Esophagus muscularis mucosa (tissue), 4 donors: ENCODE measurements at regions not wholly inside any gene's neighbourhood (a gene's known extent, or its start where the extent isn't known, plus 50 kb on each side); places are given as distances from the start of the nearest gene placed in this dataset.

Experiments used
- EP300 ChIP-seq: sonication (generic); formaldehyde crosslinking; IDR thresholded peaks from one replicate; pipeline ENCODE4 v1.6.1; 2017; ENCODE audit warnings: antibody characterized with exemption
- POLR2AphosphoS5 ChIP-seq, 2 donors: sonication (generic); formaldehyde crosslinking; IDR thresholded peaks; one replicate each; pipeline ENCODE4 v1.6.1; 2017; ENCODE audit warnings: antibody characterized with exemption in 2 of 2
- TF ChIP-seq, protein P1 (sequence below), 3 experiments: fragments of 200-600 bp in 2 of 3; fragments of 450-650 bp in 1 of 3; sonication (generic) in 2 of 3; IDR thresholded peaks; one replicate each; pipeline ENCODE4 v1.5.1; 2017 to 2019; ENCODE audit warnings: antibody characterized with exemption in 3 of 3, mild to moderate bottlenecking in 2 of 3, moderate library complexity in 1 of 3

DNA sequence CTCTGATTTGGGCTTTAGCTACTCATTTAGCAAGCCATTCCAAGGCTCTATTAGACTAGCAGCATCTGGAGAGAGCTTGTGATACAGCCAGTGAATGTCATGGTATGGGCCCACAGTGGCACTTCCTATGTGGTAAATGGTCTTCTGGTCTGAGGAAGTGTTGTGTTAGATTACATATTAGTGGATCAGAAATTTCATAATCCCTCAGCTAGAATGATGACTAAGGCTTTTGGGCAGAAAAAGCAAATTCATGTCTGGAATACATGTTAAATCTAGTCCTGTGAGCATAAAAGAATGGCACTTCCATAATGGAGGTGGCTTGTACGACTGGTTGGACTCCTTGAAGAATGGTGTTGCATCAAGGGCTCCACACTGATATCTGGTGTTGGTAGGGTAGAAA lies 436.8 kb upstream of the CWC22 start:
- no peak for TF ChIP-seq EP300
- no peak for TF ChIP-seq POLR2AphosphoS5 (IDR thresholded peaks at IDR 0.05)
- TF ChIP-seq, protein P1, sequence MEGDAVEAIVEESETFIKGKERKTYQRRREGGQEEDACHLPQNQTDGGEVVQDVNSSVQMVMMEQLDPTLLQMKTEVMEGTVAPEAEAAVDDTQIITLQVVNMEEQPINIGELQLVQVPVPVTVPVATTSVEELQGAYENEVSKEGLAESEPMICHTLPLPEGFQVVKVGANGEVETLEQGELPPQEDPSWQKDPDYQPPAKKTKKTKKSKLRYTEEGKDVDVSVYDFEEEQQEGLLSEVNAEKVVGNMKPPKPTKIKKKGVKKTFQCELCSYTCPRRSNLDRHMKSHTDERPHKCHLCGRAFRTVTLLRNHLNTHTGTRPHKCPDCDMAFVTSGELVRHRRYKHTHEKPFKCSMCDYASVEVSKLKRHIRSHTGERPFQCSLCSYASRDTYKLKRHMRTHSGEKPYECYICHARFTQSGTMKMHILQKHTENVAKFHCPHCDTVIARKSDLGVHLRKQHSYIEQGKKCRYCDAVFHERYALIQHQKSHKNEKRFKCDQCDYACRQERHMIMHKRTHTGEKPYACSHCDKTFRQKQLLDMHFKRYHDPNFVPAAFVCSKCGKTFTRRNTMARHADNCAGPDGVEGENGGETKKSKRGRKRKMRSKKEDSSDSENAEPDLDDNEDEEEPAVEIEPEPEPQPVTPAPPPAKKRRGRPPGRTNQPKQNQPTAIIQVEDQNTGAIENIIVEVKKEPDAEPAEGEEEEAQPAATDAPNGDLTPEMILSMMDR (IDR thresholded peaks at IDR 0.05), result no peak
